HG02870 (cell line): ENCODE measurements at regions not wholly inside any gene's neighbourhood (a gene's known extent, or its start where the extent isn't known, plus 50 kb on each side); places are given as distances from the start of the nearest gene placed in this dataset.

Experiments
- ATAC-seq: cut with Tn5 transposase; IDR thresholded peaks from one replicate; pipeline ENCODE4 v1.9.1; 2021; ENCODE audit warnings: mild to moderate bottlenecking, moderate library complexity; ENCODE audit not compliant: unreplicated experiment

DNA sequence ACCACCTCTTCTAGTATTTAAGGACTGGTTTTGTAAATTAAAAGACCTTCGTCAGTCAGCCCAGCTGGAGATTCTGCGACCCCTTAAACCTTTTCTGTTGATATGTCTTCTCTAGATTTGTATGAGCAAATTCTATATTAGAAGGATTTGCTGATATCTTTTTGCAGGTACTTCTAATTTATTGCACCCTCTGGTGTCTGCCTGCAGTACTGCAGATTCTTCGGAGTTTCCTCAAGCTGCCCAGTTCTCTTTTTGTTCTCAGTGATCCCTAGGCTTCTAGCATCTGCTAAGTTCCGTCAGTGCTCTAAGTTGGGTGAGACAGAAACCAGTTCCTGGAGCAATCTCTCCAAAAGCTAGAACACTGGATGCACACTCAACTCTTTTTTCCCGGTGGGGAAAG lies 545.2 kb downstream of the C4orf33 start:
- ATAC-seq = peak; percentile 79

DNA sequence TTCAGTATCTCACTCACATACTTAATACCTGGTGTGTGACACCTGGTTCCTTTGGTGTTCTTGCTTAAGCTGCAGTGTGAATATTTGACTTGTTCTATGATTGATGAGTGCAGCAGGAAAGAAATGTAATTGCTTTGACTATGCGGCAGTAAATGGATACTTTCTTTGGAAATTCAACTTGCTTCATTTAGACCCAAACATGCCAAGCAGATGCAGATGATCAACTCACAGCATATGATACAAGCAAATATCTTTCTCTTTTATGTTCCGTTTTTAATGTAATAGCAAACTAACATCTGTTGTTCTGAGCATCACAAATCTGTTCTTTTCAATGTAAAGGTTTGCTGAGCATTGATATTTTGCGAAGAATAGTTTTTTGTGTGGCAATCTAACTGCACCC lies 549.5 kb downstream of the C4orf33 start:
- ATAC-seq = no peak

GRCh38 chr4:129668092-129668491 lies 572.1 kb downstream of the C4orf33 start:
- no peak for ATAC-seq

- no peak for ATAC-seq
These were observed 577.0 kb downstream of the C4orf33 start for GRCh38 chr4:129672941-129673340.

DNA sequence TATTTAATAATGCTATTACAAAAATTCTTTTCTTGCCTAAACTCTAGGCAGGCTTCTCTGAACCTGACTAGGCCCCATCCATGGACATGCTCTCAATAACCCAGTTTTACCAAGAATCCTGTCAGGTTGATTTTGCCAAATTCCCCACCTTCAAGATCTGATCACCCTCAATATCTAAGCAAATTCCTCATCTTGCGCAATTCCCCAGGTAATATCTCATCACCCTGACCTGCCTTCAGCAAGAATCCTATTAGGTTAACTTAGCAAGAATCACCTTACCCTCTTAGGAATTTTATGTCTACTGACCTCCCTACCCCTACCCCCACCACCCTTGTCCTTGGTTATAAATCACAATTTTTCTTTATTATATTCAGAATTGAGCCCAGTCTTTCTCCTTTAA lies 579.1 kb downstream of the C4orf33 start:
- no peak for ATAC-seq

DNA sequence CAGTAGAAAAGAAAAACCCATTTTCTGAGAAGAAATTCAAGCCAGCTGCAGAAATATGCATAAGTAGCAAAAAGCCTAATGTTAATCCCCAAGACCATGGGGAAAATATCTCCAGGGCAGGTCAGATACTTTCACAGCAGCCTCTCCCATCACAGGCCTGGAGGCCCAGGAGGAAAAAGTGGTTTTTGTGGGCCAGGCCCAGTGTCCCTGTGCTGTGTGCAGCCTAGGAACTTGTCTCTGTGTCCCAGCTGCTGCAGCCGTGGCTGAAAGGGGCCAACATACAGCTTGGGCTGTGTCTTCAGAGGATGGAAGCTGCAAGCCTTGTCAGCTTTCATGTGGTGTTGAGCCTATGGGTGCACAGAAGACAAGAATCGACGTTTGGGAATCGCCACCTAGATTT lies 581.0 kb downstream of the C4orf33 start:
- no peak for ATAC-seq

DNA sequence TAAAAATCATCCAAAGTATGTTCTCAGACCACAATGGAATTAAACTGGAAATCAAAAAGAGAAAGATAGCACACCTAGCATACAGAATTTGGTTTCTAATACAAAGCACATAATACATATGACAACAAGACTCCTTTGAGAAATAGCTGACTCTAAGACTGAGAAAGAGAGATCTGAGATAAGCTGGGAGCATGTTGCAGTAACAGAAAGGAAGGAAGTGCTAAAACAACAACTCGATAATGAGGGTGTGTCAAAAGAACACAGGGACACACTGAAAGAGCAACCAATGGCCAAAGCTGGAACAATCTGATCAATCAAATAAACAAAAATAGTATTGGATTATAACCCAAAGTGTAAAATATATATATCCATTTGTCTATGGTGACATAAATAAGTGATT lies 586.6 kb downstream of the C4orf33 start:
- ATAC-seq = no peak

DNA sequence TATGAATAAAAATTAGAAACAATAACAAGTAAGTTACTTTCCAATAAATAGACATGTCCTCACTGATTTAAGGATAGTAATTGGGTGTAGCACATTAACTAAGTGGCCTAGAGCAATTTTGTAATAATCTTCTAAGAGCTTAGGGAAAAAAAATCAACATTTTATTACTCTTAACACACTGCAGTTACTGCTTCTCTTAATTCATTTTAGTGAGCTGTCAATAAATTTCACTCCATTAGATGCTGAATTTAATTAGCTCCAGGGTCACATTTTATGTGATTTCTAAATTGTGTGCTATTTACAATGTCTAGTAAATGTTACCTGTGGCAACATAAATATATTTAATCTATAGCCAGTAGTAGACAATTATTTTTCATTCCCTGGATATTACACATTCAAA lies 612.0 kb downstream of the C4orf33 start:
- ATAC-seq = no peak

GRCh38 chr4:129708784-129709183 lies 612.8 kb downstream of the C4orf33 start:
- no peak for ATAC-seq

GRCh38 chr4:129738175-129738574 lies 642.2 kb downstream of the C4orf33 start:
- no peak for ATAC-seq

DNA sequence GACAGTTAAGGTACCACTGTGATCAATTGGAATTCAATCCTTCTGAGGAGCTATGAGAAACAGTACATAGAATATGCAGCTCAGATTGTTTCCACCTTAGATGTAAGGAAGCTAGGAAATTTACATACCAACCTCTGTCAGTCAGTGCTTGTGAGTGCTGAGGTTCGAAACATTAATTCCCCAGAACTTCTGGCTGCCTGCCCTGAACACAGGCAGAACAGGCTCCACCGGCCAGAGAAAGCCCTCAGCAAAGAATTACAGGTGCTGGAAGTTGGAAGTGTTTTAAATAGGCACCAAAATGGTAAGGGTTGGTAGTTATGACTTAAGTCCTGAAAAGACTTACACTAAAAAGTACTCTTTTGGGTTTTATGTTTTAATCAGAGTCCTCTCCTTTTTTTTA lies 651.8 kb downstream of the C4orf33 start:
- ATAC-seq = no peak

DNA sequence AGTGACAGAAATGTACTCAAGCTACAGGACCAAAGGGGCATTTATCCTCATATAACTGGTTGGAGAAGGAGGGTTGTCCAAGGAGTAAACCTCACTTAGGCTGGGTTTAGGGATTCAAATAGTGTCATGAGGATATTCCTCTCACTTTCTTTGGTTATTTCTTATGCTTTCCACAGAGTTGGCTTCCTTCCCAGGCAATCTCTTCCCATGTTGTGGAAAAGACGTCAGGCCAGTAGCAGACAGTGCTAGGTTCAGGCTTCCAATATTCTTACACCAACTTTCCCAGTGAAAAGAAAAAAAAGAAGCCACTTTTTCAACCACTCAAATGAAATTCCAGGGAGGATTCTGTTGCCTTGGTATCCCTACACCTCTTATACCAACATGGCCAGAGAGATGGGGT lies 653.0 kb downstream of the C4orf33 start:
- ATAC-seq = no peak

DNA sequence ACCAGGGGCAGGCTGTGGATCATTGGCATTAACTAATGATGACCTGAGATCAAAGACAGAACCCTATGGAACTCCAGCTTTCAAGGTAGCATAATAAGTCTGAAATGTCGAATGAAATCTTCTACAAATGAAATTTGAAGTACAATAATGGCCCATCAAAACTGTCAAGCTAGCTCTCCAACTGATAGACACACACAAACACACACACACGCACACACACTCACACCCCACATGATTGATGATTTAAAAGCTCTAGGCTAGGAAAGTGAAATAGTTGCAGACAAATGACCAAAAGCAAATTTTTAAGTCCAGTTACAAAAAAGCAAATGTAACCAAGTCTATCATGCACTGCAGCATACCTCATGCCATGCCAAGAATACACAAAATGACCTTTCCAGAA lies 655.7 kb downstream of the C4orf33 start:
- ATAC-seq = no peak

GRCh38 chr4:129783596-129783995 lies 687.6 kb downstream of the C4orf33 start:
- ATAC-seq = no peak

- no peak for ATAC-seq
These were observed 692.5 kb downstream of the C4orf33 start for GRCh38 chr4:129788486-129788885.

GRCh38 chr4:129804461-129804981 lies 708.6 kb downstream of the C4orf33 start:
- no peak for ATAC-seq

- ATAC-seq = no peak
These were observed 711.0 kb downstream of the C4orf33 start for GRCh38 chr4:129806986-129807385.

DNA sequence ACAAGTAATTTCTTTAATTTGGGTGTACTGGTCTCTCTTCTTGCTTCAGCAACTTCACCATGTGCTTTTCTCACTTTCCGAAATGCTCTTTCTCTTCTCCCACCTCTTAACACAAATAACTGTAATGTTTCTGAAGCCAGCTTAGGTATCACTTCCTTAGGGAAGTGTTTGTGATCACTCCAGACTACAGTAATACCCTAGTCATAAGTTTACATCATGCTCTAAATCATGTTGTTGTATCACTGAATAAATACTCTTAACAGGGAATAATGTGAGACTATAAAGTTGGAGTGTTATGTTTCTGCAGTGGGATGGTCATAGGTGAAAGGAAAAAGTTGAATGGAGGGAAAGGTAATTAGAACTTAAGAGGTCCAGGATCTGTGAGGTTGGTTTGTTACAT lies 712.3 kb downstream of the C4orf33 start:
- ATAC-seq = no peak

DNA sequence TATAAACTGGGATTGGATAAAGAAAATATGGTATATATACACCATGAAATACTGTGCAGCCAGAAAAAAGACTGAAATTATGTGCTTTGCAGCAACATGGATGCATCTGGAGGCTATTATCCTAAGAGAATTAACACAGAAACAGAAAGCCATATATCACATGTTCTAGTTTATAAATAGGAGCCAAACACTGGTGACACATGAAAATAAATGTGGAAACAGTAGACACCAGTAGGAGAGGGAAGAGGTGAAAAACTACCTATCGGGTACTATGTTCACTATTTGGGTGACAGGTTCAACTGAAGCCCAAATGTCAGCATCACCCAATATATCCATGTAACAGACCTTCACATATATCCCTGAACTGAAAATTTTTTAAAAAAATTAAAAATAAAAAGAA lies 725.1 kb downstream of the C4orf33 start:
- no peak for ATAC-seq

DNA sequence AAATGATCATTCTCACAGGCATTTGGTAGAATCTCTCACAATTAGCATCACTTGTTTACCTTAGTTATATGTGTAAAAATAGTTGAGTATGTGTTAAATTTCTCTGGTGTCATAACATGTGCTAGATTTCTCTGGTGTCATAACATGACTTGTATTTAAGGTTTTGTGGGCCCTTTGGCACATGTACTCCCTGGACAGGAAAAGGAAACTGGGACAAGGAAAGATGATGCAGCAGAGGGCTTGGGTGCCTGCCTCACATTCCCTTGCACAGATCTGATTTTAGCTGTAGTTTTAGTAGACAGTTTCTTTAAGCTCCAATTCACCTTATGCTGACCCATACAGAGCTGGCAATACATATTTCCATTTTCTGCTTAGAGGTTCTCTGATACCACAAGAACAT lies 726.0 kb downstream of the C4orf33 start:
- ATAC-seq = no peak

DNA sequence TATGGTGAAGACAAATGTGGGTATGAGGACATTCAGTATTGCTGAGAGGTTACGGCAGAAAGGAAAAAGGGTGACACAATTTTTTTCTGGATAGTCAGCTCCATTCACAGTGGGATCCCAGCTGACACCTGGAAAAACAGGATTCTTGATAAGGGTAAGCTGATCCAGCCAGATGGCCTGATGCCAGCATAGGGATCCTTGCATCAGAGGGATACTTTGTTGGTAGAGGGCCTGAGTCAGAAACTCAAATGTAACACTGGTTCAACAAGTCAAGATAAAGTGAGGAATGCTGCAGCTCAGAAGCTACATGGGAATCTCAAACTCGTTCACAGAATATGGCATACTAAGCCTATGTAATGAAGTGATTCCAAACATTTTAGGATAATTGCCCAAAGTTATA lies 726.7 kb downstream of the C4orf33 start:
- no peak for ATAC-seq

DNA sequence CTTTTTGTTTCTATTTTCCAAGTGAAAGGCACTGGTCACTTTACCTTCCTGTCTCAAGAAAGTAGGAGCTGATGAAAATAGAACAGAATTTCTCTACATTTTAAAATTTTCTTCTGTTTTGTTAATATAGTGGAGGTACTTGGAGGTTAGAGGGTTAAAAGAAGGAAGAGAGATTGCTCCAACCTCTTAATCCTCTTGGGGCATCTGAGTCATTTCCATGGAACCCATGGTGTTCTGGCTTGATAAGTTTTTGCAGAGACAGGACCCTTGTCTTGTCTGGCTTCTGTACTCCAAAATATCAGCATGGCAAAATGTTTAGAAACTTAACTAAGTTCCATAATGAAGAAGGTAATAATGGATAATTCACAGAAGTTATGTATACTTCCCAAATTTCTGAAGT lies 727.2 kb downstream of the C4orf33 start:
- no peak for ATAC-seq

DNA sequence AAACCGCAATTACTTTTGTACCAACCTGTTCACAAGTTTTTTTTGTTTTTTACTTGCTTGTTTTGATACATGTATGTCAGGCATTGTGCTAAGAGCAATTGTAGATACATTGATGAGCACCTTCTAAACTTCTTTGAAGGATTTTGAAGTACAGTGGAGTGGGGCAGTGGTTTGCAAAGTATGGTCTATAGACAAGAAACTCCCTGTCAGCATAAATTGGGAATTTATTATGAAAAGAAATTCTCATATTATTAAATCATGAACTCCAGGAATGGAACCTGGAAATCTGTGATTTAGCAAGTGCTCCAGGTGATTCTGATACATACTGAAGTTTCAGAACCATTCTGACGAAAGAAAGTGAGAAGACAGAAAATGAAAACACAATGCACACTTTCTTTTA lies 733.4 kb downstream of the C4orf33 start:
- no peak for ATAC-seq

- no peak for ATAC-seq
These were observed 743.7 kb downstream of the C4orf33 start for GRCh38 chr4:129839687-129840086.
